ENCODE measurements at regions not wholly inside any gene's neighbourhood (a gene's known extent, or its start where the extent isn't known, plus 50 kb on each side); places are given as distances from the start of the nearest gene placed in this dataset.
"Not testable (repeated sequence)": the region's sequence is repeated elsewhere in the genome, so short reads cannot be mapped to it uniquely, and the experiment has no call there.

GRCh38 chr21:31609081-31609480, 50.4 kb upstream of the SOD1 start:
- no peak for DNase-seq (ENCODE audit: low spot score)

- no peak for DNase-seq (ENCODE audit: low spot score)
Measured at GRCh38 chr21:31607791-31608190, 51.7 kb upstream of the SOD1 start.

- DNase-seq (ENCODE audit: low spot score) = no peak
Measured at GRCh38 chr21:31606081-31606874, 53.2 kb upstream of the SOD1 start.

- DNase-seq (ENCODE audit: low spot score) = peak; percentile 77
Measured at GRCh38 chr21:31604591-31605190, 54.8 kb upstream of the SOD1 start.

- DNase-seq (ENCODE audit: low spot score) = no peak
Measured at GRCh38 chr21:31599563-31599962, 59.9 kb upstream of the SOD1 start.

- DNase-seq (ENCODE audit: low spot score) = no peak
Measured at GRCh38 chr21:31599013-31599412, 60.5 kb upstream of the SOD1 start.

GRCh38 chr21:31597683-31598082, 61.8 kb upstream of the SOD1 start:
- DNase-seq (ENCODE audit: low spot score) = no peak

- DNase-seq (ENCODE audit: low spot score) = no peak
Measured at GRCh38 chr21:31596055-31596454, 63.4 kb upstream of the SOD1 start.

GRCh38 chr21:31594726-31595125, 64.8 kb upstream of the SOD1 start:
- no peak for DNase-seq (ENCODE audit: low spot score)

GRCh38 chr21:31594279-31594678, 65.2 kb upstream of the SOD1 start:
- DNase-seq (ENCODE audit: low spot score) = no peak

GRCh38 chr21:31592963-31593560, 66.4 kb upstream of the SOD1 start:
- no peak for DNase-seq (ENCODE audit: low spot score)

- no peak for DNase-seq (ENCODE audit: low spot score)
Measured at GRCh38 chr21:31592516-31592915, 67.0 kb upstream of the SOD1 start.

- DNase-seq (ENCODE audit: low spot score) = no peak
Measured at GRCh38 chr21:31589820-31590219, 69.7 kb upstream of the SOD1 start.

- no peak for DNase-seq (ENCODE audit: low spot score)
Measured at GRCh38 chr21:31586118-31586517, 73.4 kb upstream of the SOD1 start.

- DNase-seq (ENCODE audit: low spot score) = not testable (repeated sequence)
Measured at GRCh38 chr21:31583937-31584336, 75.6 kb upstream of the SOD1 start.

GRCh38 chr21:31583498-31583897, 76.0 kb upstream of the SOD1 start:
- DNase-seq (ENCODE audit: low spot score) = no peak

- peak; percentile 83 for DNase-seq (ENCODE audit: low spot score)
Measured at GRCh38 chr21:31580866-31581276, 78.6 kb upstream of the SOD1 start.

- no peak for DNase-seq (ENCODE audit: low spot score)
Measured at GRCh38 chr21:31577271-31577670, 82.2 kb upstream of the SOD1 start.

GRCh38 chr21:31576428-31576827, 83.1 kb upstream of the SOD1 start:
- DNase-seq (ENCODE audit: low spot score) = no peak

- no peak for DNase-seq (ENCODE audit: low spot score)
Measured at GRCh38 chr21:31573217-31573616, 86.3 kb upstream of the SOD1 start.

- no peak for DNase-seq (ENCODE audit: low spot score)
Measured at GRCh38 chr21:31571879-31572278, 87.6 kb upstream of the SOD1 start.

GRCh38 chr21:31570824-31571566, 88.5 kb upstream of the SOD1 start:
- no peak for DNase-seq (ENCODE audit: low spot score)

- no peak for DNase-seq (ENCODE audit: low spot score)
Measured at GRCh38 chr21:31566611-31567010, 92.9 kb upstream of the SOD1 start.
